ENCODE measurements at regions not wholly inside any gene's neighbourhood (a gene's known extent, or its start where the extent isn't known, plus 50 kb on each side); places are given as distances from the start of the nearest gene placed in this dataset.

GRCh38 chr20:60587986-60588385 is 629.8 kb downstream of the CDH26 start:
- no peak for TF ChIP-seq CTCF (IDR thresholded peaks at IDR 0.05; ENCODE audit: low read depth, low read length)
- in situ Hi-C loops (cut with HindIII; ENCODE audit: low sequenced_read_pairs), result no loop called here
- H3K4me3 ChIP-seq (ENCODE audit: low read depth, low read length), result no peak overlapping the region
- DNase-seq (ENCODE audit: low read depth, low spot score), result no peak

GRCh38 chr20:60589623-60590022 is 631.4 kb downstream of the CDH26 start:
- no peak for TF ChIP-seq CTCF (IDR thresholded peaks at IDR 0.05; ENCODE audit: low read depth, low read length)
- no peak for DNase-seq (ENCODE audit: low read depth, low spot score)
- in situ Hi-C loops (cut with HindIII; ENCODE audit: low sequenced_read_pairs), result no loop called here
- H3K4me3 ChIP-seq (ENCODE audit: low read depth, low read length), result no peak overlapping the region

GRCh38 chr20:60591172-60591799 is 633.1 kb downstream of the CDH26 start:
- in situ Hi-C loops (cut with HindIII; ENCODE audit: low sequenced_read_pairs), result no loop called here
- no peak for TF ChIP-seq CTCF (IDR thresholded peaks at IDR 0.05; ENCODE audit: low read depth, low read length)
- DNase-seq (ENCODE audit: low read depth, low spot score), result no peak
- no peak overlapping the region for H3K4me3 ChIP-seq (ENCODE audit: low read depth, low read length)

- TF ChIP-seq CTCF (IDR thresholded peaks at IDR 0.05; ENCODE audit: low read depth, low read length), result no peak
- no peak overlapping the region for H3K4me3 ChIP-seq (ENCODE audit: low read depth, low read length)
- in situ Hi-C loops (cut with HindIII; ENCODE audit: low sequenced_read_pairs), result no loop called here
- no peak for DNase-seq (ENCODE audit: low read depth, low spot score)
Measured at GRCh38 chr20:60598528-60598927, 640.3 kb downstream of the CDH26 start.

- in situ Hi-C loops (cut with HindIII; ENCODE audit: low sequenced_read_pairs), result no loop called here
- no peak for TF ChIP-seq CTCF (IDR thresholded peaks at IDR 0.05; ENCODE audit: low read depth, low read length)
Measured at GRCh38 chr20:60599381-60599780, 641.2 kb downstream of the CDH26 start.

GRCh38 chr20:60600036-60600435 is 641.8 kb downstream of the CDH26 start:
- no peak overlapping the region for H3K4me3 ChIP-seq (ENCODE audit: low read depth, low read length)
- no peak for TF ChIP-seq CTCF (IDR thresholded peaks at IDR 0.05; ENCODE audit: low read depth, low read length)
- in situ Hi-C loops (cut with HindIII; ENCODE audit: low sequenced_read_pairs), result no loop called here
- DNase-seq (ENCODE audit: low read depth, low spot score), result no peak

More at GRCh38 chr20:60599381-60599780, 641.2 kb downstream of the CDH26 start:
- DNase-seq (ENCODE audit: low read depth, low spot score), result no peak
- H3K4me3 ChIP-seq (ENCODE audit: low read depth, low read length), result no peak overlapping the region
